Loucy (cell line): ENCODE measurements at regions not wholly inside any gene's neighbourhood (a gene's known extent, or its start where the extent isn't known, plus 50 kb on each side); places are given as distances from the start of the nearest gene placed in this dataset.

Experiments
- H2AFZ ChIP-seq: fragments of 200-600 bp; sonication (generic); 2 replicates; pipeline ENCODE4 v1.6.0; 2016; ENCODE audit warnings: antibody characterized with exemption, mild to moderate bottlenecking, low read length, moderate library complexity
- H3F3A ChIP-seq: fragments of 200-600 bp; 2 replicates; pipeline ENCODE4 v1.6.0; 2016; ENCODE audit warnings: antibody characterized with exemption, low read depth, mild to moderate bottlenecking
- H3K27me3 ChIP-seq: fragments of 200-600 bp; sonication (generic); 2 replicates; pipeline ENCODE4 v1.6.1; 2014; ENCODE audit warnings: low read length, mild to moderate bottlenecking; ENCODE audit not compliant: insufficient read depth, poor library complexity, severe bottlenecking
- H3K36me3 ChIP-seq: fragments of 200-600 bp; sonication (generic); 2 replicates; pipeline ENCODE4 v1.6.1; 2016; ENCODE audit warnings: low read length; ENCODE audit not compliant: insufficient read depth
- H3K4me1 ChIP-seq: fragments of 200-600 bp; sonication (generic); 2 replicates; pipeline ENCODE4 v1.5.1; 2014; ENCODE audit warnings: low read length, mild to moderate bottlenecking; ENCODE audit not compliant: insufficient read depth, poor library complexity, severe bottlenecking
- H3K4me2 ChIP-seq: fragments of 200-600 bp; sonication (generic); 2 replicates; pipeline ENCODE4 v1.6.0; 2014; ENCODE audit warnings: antibody characterized with exemption, low read length, low read depth, mild to moderate bottlenecking; ENCODE audit not compliant: poor library complexity, severe bottlenecking
- H3K4me3 ChIP-seq: fragments of 200-600 bp; sonication (generic); 2 replicates; pipeline ENCODE4 v1.5.1; 2014; ENCODE audit warnings: low read length, mild to moderate bottlenecking, mixed read lengths; ENCODE audit not compliant: poor library complexity, severe bottlenecking
- H3K79me2 ChIP-seq: fragments of 200-600 bp; sonication (generic); 2 replicates; pipeline ENCODE4 v1.6.1; 2014; ENCODE audit warnings: low read length; ENCODE audit not compliant: insufficient read depth
- H3K9ac ChIP-seq: fragments of 200-600 bp; sonication (generic); 2 replicates; pipeline ENCODE4 v1.6.0; 2014; ENCODE audit warnings: mild to moderate bottlenecking, low read depth, low read length, moderate library complexity; ENCODE audit not compliant: poor library complexity, severe bottlenecking
- H3K9me2 ChIP-seq: fragments of 200-600 bp; sonication (generic); replicated peaks from 2 replicates; pipeline ENCODE4 v1.6.1; 2016; ENCODE audit warnings: low read depth, low read length, mixed read lengths
- H3K9me3 ChIP-seq: fragments of 200-600 bp; sonication (generic); 2 replicates; pipeline ENCODE4 v1.6.1; 2014; ENCODE audit warnings: mild to moderate bottlenecking, antibody characterized with exemption, low read length, low read depth; ENCODE audit not compliant: insufficient read depth
- H4K20me1 ChIP-seq: fragments of 200-600 bp; sonication (generic); 2 replicates; pipeline ENCODE4 v1.6.0; 2014; ENCODE audit warnings: antibody characterized with exemption, low read length, mild to moderate bottlenecking; ENCODE audit not compliant: insufficient read depth, poor library complexity, severe bottlenecking
- CTCF ChIP-seq: fragments of 200-600 bp; sonication (generic); conservative IDR thresholded peaks from 2 replicates; pipeline ENCODE4 v1.5.1; 2014; ENCODE audit warnings: mild to moderate bottlenecking, antibody characterized with exemption, low read length
- EZH2phosphoT487 ChIP-seq: fragments of 200-600 bp; IDR thresholded peaks from 2 replicates; pipeline ENCODE4 v1.6.1; 2018; ENCODE audit warnings: antibody characterized with exemption, mild to moderate bottlenecking, moderate library complexity, borderline replicate concordance

DNA sequence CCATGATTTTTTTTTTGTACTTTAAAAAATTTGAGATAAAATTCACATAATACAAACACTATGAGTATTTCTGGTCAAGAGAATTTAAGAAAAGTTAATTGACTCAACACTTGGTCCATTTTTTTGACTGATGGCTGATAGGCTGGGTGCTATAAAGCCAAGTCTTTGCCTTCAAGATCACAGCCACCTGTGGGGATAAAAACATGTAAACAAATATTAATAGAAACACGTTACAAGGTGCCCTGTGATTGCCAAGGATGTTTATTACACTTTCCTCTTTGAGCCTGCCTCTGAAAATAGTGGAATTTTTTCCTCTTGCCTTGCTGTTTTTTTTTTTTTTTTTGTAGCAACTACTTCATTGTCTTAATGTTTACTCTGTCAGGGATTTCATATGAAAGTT, 63.3 kb downstream of the FHIP1A start:
- Histone ChIP-seq H2AFZ (no peak overlapping the region), H3K4me3 (no peak overlapping the region), H3K4me1 (no peaks in the 10 kb centered on the region), H3K9me2 (no peaks in the 10 kb centered on the region), H3K36me3 (no peaks in the 10 kb centered on the region), H3K9me3 (no peaks in the 10 kb centered on the region), H4K20me1 (no peaks in the 10 kb centered on the region), H3F3A (no peaks in the 10 kb centered on the region), H3K27me3 (no peaks in the 10 kb centered on the region), H3K79me2 (no peaks in the 10 kb centered on the region), H3K9ac (no peak overlapping the region), H3K4me2 (no peak overlapping the region)
- TF ChIP-seq CTCF (no peak), EZH2phosphoT487 (no peak)

GRCh38 chr4:151472711-151473110, 63.7 kb downstream of the FHIP1A start:
- no peak overlapping the region for H2AFZ ChIP-seq
- H3K27me3 ChIP-seq = no peaks in the 10 kb centered on the region
- no peak for TF ChIP-seq EZH2phosphoT487
- no peak for TF ChIP-seq CTCF
- no peak overlapping the region for H3K4me2 ChIP-seq
- no peaks in the 10 kb centered on the region for H3K9me3 ChIP-seq
- no peak overlapping the region for H3K9ac ChIP-seq
- no peaks in the 10 kb centered on the region for H3K79me2 ChIP-seq
- no peaks in the 10 kb centered on the region for H3K9me2 ChIP-seq
- H3K4me3 ChIP-seq = no peak overlapping the region
- no peaks in the 10 kb centered on the region for H3K36me3 ChIP-seq
- H4K20me1 ChIP-seq = no peaks in the 10 kb centered on the region
- H3F3A ChIP-seq = no peaks in the 10 kb centered on the region
- no peaks in the 10 kb centered on the region for H3K4me1 ChIP-seq

DNA sequence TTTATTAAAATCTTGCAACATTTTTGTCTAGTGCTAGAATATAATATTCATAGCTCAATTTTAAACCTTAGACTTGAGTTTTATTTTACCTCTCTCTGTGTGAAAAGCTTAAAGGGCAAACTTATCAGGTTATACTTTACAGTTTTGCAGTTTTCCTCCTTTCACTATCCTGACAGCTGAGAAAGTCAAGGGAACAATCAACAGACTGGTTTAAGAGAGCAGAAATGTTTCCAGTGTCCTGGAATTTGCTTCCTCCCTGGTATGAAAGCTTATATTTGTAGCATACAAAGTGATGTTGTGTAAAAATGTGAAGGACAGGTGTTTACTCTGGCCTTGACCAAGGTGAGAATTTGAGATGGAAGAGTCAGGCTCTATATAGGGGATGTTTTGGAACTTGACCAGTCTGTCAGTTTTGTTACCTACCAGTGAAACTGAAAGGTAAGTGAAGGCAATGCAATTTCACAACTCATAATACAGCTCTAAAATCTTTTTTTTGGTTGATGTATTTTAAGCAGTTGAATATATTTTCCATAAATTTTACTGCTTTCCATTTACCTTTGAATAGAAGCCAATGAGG, 64.6 kb downstream of the FHIP1A start:
- Histone ChIP-seq H3K4me2 (no peak overlapping the region), H3K27me3 (no peaks in the 10 kb centered on the region), H3K36me3 (no peaks in the 10 kb centered on the region), H4K20me1 (no peaks in the 10 kb centered on the region), H3F3A (no peaks in the 10 kb centered on the region), H3K79me2 (no peaks in the 10 kb centered on the region), H2AFZ (no peak overlapping the region), H3K9me3 (no peaks in the 10 kb centered on the region), H3K9me2 (no peaks in the 10 kb centered on the region), H3K4me3 (no peak overlapping the region), H3K4me1 (no peaks in the 10 kb centered on the region), H3K9ac (no peak overlapping the region)
- TF ChIP-seq CTCF (no peak), EZH2phosphoT487 (no peak)
